DND-41 (cell line): ENCODE measurements at regions not wholly inside any gene's neighbourhood (a gene's known extent, or its start where the extent isn't known, plus 50 kb on each side); places are given as distances from the start of the nearest gene placed in this dataset.

Source experiments
- CTCF ChIP-seq: IDR thresholded peaks from 2 replicates; pipeline ENCODE4 v1.5.1; 2012; ENCODE audit warnings: borderline replicate concordance, low read length, moderate library complexity, mild to moderate bottlenecking; ENCODE audit not compliant: poor library complexity, severe bottlenecking; ENCODE audit errors: extremely low read depth
- EZH2 ChIP-seq: IDR thresholded peaks from 3 replicates; pipeline ENCODE4 v1.6.1; 2012; ENCODE audit warnings: borderline replicate concordance, low read depth, mild to moderate bottlenecking, moderate library complexity, low read length, inconsistent platforms; ENCODE audit not compliant: severe bottlenecking

- TF ChIP-seq CTCF (no peak), EZH2 (no peak)
Observed at GRCh38 chr20:43832096-43832816, 82.4 kb upstream of the TOX2 start.
